ENCODE measurements at regions not wholly inside any gene's neighbourhood (a gene's known extent, or its start where the extent isn't known, plus 50 kb on each side); places are given as distances from the start of the nearest gene placed in this dataset.

DNA sequence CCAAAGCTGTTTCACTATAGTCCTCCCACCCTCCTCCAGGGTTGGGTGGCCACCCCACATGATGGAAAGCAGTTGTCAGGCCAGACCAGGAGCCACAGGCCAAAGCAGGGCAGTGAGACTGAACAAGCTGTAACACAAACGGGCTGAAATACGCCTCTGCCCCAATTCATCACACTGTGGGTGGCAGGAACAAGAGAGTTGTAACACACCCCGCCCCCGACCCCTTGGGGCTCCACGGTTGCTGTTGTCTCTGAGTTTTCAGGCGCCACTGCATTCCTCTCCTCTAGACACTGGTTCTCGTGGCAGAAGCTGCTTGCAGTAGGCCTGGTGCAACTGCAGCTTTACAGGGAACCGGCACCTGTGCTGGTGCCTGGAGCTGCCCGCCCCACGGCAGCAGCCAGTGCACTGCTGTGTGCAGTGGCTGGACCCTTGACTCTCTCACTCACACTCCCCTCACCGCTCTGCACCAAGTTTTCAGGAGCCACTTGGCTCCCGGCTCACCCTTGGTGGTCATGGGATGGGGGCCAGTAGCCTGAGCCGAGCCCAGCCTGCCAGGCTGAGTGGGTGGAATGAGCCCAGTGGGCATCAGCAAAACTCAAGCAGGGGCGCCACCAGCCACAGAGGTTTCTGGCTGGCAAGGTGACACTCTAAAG, 1314.5 kb upstream of the MIR17HG start:
- TF ChIP-seq, protein P1, sequence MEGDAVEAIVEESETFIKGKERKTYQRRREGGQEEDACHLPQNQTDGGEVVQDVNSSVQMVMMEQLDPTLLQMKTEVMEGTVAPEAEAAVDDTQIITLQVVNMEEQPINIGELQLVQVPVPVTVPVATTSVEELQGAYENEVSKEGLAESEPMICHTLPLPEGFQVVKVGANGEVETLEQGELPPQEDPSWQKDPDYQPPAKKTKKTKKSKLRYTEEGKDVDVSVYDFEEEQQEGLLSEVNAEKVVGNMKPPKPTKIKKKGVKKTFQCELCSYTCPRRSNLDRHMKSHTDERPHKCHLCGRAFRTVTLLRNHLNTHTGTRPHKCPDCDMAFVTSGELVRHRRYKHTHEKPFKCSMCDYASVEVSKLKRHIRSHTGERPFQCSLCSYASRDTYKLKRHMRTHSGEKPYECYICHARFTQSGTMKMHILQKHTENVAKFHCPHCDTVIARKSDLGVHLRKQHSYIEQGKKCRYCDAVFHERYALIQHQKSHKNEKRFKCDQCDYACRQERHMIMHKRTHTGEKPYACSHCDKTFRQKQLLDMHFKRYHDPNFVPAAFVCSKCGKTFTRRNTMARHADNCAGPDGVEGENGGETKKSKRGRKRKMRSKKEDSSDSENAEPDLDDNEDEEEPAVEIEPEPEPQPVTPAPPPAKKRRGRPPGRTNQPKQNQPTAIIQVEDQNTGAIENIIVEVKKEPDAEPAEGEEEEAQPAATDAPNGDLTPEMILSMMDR (IDR thresholded peaks at IDR 0.05; ENCODE audit: poor library complexity) = no peak
- TF ChIP-seq EZH2phosphoT487 (IDR thresholded peaks at IDR 0.05; ENCODE audit: low read depth, severe bottlenecking, unreplicated experiment) (no peak), EZH2 (IDR thresholded peaks at IDR 0.05; ENCODE audit: borderline replicate concordance) (no peak)
